Hepatocyte (in vitro differentiated cells): ENCODE measurements at regions not wholly inside any gene's neighbourhood (a gene's known extent, or its start where the extent isn't known, plus 50 kb on each side); places are given as distances from the start of the nearest gene placed in this dataset.

Experiments
- DNase-seq: peaks from one replicate; pipeline ENCODE4 v3.0.0-alpha.2; 2016; ENCODE audit warnings: low spot score
- H2AFZ ChIP-seq: fragments of 200-600 bp; sonication (generic); 2 replicates; pipeline ENCODE4 v1.6.0; 2016; ENCODE audit warnings: antibody characterized with exemption, mild to moderate bottlenecking
- H3K27ac ChIP-seq: fragments of 200-600 bp; sonication (generic); 2 replicates; pipeline ENCODE4 v1.5.1; 2016; ENCODE audit warnings: mild to moderate bottlenecking
- H3K27me3 ChIP-seq: fragments of 200-600 bp; sonication (generic); 2 replicates; pipeline ENCODE4 v1.6.1; 2016
- H3K36me3 ChIP-seq: fragments of 200-600 bp; sonication (generic); replicated peaks from 2 replicates; pipeline ENCODE4 v1.5.1; 2016; ENCODE audit warnings: low read depth; ENCODE audit not compliant: insufficient read depth
- H3K4me1 ChIP-seq: fragments of 200-600 bp; sonication (generic); 2 replicates; pipeline ENCODE4 v1.5.1; 2016; ENCODE audit warnings: mild to moderate bottlenecking, moderate library complexity; ENCODE audit not compliant: insufficient read depth
- H3K4me2 ChIP-seq: fragments of 200-600 bp; sonication (generic); 2 replicates; pipeline ENCODE4 v1.6.0; 2016
- H3K4me3 ChIP-seq: fragments of 200-600 bp; sonication (generic); 2 replicates; pipeline ENCODE4 v1.5.1; 2016; ENCODE audit warnings: mild to moderate bottlenecking
- H3K79me2 ChIP-seq: fragments of 200-600 bp; sonication (generic); 2 replicates; pipeline ENCODE4 v1.6.0; 2017; ENCODE audit warnings: mild to moderate bottlenecking
- H3K9me2 ChIP-seq: fragments of 200-600 bp; sonication (generic); replicated peaks from 2 replicates; pipeline ENCODE4 v1.6.0; 2017; ENCODE audit warnings: mild to moderate bottlenecking; ENCODE audit not compliant: insufficient read depth
- H3K9me3 ChIP-seq: fragments of 200-600 bp; sonication (generic); 2 replicates; pipeline ENCODE4 v1.5.1; 2016; ENCODE audit warnings: low read depth, mild to moderate bottlenecking
- H4K20me1 ChIP-seq: fragments of 200-600 bp; sonication (generic); 2 replicates; pipeline ENCODE4 v1.6.0; 2016; ENCODE audit warnings: mild to moderate bottlenecking; ENCODE audit not compliant: insufficient read depth, poor library complexity, severe bottlenecking
- EZH2 ChIP-seq: fragments of 200-600 bp; sonication (generic); IDR thresholded peaks from 2 replicates; pipeline ENCODE4 v1.6.1; 2016; ENCODE audit warnings: antibody characterized with exemption, mild to moderate bottlenecking, borderline replicate concordance
- EZH2phosphoT487 ChIP-seq: fragments of 200-600 bp; sonication (generic); IDR thresholded peaks from one replicate; pipeline ENCODE4 v1.6.1; 2018; ENCODE audit warnings: antibody characterized with exemption, mild to moderate bottlenecking, low read depth, moderate library complexity; ENCODE audit not compliant: unreplicated experiment, severe bottlenecking
- WGBS: methylation state at CpG from one replicate; pipeline ENCODE4 v1.1.6; 2016; ENCODE audit warnings: low lambda C conversion rate; ENCODE audit errors: missing lambda C conversion rate; 5-methylcytosine and 5-hydroxymethylcytosine counted together
- TF ChIP-seq, protein P1 (sequence below): fragments of 200-600 bp; sonication (generic); IDR thresholded peaks from 2 replicates; pipeline ENCODE4 v1.5.1; 2016; ENCODE audit warnings: antibody characterized with exemption, mild to moderate bottlenecking; ENCODE audit not compliant: poor library complexity

DNA sequence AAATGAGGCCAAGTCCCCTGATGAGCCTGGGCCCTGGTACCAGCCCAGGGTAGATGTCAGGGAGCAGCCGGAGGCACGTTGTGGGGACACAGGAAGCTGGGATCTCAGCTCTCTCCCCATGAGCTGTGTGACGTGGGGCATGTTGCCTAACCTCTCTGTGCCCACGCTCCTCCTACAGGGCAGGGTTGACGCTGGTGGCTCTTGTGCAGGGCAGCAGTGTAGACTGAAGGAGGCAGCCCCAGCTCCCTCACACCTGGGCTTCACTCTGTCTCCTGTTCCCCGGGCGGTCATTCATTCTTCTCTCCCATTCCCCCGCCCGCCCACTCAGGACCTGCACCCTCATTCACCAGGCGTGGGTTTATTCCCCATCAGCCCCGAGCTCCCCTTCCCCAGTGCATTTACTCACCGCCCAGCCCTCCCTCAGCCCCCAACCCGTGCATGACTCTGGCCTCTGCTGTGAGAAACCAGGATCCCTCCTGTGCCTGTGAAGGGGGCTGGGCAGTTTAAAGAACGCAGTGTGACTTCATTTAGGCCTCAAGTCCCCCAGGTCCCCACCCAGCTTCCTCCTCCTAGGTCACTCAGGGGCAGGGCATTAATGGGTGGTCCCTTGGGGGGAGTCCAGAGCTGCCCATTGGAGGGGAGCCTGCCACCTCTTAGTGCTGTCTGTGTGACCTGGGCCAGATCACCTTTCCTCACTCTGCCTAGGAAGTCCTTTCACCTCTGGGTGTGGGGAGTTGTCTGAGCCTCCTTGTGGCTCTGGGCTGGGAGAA, 285.7 kb downstream of the PTPRU start:
- 65% methylated on average over 8 of the region's 14 CpGs for WGBS
- no peak for DNase-seq

DNA sequence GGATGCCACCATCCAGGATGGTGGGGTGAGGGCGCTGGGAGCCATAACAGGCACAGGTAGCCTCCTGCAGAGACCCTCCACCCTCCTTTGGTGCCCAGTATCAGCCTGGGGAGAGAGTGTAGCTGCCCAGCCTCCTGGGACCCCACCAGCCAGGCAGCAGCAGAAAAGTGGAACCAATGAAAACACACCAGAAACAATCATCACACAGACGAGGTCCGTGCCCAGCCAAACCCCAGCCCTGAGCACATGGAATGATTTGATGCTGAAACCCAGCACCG, 285.1 kb downstream of the PTPRU start:
- TF ChIP-seq EZH2 (no peak), EZH2phosphoT487 (no peak)
- TF ChIP-seq, protein P1, sequence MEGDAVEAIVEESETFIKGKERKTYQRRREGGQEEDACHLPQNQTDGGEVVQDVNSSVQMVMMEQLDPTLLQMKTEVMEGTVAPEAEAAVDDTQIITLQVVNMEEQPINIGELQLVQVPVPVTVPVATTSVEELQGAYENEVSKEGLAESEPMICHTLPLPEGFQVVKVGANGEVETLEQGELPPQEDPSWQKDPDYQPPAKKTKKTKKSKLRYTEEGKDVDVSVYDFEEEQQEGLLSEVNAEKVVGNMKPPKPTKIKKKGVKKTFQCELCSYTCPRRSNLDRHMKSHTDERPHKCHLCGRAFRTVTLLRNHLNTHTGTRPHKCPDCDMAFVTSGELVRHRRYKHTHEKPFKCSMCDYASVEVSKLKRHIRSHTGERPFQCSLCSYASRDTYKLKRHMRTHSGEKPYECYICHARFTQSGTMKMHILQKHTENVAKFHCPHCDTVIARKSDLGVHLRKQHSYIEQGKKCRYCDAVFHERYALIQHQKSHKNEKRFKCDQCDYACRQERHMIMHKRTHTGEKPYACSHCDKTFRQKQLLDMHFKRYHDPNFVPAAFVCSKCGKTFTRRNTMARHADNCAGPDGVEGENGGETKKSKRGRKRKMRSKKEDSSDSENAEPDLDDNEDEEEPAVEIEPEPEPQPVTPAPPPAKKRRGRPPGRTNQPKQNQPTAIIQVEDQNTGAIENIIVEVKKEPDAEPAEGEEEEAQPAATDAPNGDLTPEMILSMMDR, result no peak
- no peaks in the 10 kb centered on the region for H3K79me2 ChIP-seq
- 61% methylated on average over 4 of the region's 4 CpGs for WGBS
- no peak overlapping the region for H3K4me3 ChIP-seq
- no peak overlapping the region for H3K27ac ChIP-seq
- H3K4me2 ChIP-seq, result no peak overlapping the region
- H3K4me1 ChIP-seq, result no peaks in the 10 kb centered on the region
- no peak overlapping the region for H2AFZ ChIP-seq
- no peaks in the 10 kb centered on the region for H4K20me1 ChIP-seq
- no peaks in the 10 kb centered on the region for H3K9me2 ChIP-seq
- H3K36me3 ChIP-seq, result no peaks in the 10 kb centered on the region
- DNase-seq, result no peak
- peaks cover 6% of the 10 kb centered on the region for H3K27me3 ChIP-seq
- H3K9me3 ChIP-seq, result no peaks in the 10 kb centered on the region

More for the DNA sequence above, 285.7 kb downstream of the PTPRU start:
- no peaks in the 10 kb centered on the region for H3K79me2 ChIP-seq
- no peaks in the 10 kb centered on the region for H3K4me1 ChIP-seq
- no peaks in the 10 kb centered on the region for H3K9me2 ChIP-seq
- H3K27ac ChIP-seq, result no peak overlapping the region
- H4K20me1 ChIP-seq, result no peaks in the 10 kb centered on the region
- peaks cover 12% of the 10 kb centered on the region for H3K27me3 ChIP-seq
- H3K4me3 ChIP-seq, result no peak overlapping the region
- H3K9me3 ChIP-seq, result no peaks in the 10 kb centered on the region
- TF ChIP-seq EZH2phosphoT487, result no peak
- no peaks in the 10 kb centered on the region for H3K36me3 ChIP-seq
- H2AFZ ChIP-seq, result no peak overlapping the region
- no peak overlapping the region for H3K4me2 ChIP-seq

DNA sequence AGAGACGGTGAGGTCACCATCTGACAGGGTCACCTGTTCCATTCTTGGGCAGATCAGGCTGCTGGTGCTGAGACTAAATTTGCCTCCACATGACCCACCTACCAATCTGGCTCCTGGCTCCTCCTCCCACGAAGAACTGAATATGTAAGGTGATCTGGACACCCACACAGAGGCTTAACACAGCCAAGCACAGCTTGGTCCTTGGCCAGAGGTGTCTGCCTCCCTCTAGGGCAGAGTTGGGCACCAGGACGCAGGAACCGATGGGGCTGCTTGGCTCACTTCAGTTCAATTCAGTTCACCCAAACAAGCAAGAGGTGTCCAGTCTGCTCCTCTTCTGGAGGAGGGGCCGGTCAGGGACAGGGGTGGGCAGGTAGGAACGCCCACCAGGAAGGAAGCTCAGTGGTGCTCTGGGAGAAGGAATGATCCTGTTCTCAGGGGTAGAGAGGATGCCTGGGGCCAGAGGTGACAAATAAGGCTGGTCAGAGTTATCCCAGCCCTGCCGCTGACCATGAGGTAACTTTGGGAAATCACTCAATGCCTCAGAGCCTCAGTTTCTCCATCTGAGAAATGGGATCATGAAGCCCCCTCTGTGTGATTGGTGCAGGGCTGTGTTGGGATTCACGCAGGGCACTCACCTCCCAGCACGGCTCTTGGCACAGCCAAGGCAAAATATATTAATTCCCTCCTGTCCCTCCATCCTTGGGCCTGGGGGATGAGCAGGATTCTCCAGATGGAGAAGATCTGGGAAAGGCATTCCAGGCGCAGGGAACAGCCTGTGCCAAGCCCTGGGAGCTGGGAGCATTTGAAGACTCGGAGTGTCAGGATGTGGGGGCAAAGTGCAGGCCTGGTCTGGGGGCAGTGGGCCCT, 284.5 kb downstream of the PTPRU start:
- peaks cover 5% of the 10 kb centered on the region for H3K27me3 ChIP-seq

More for the DNA sequence above, 284.5 kb downstream of the PTPRU start:
- H2AFZ ChIP-seq, result no peak overlapping the region
- no peak overlapping the region for H3K4me2 ChIP-seq
- 77% methylated on average over 11 of the region's 11 CpGs for WGBS
- H3K9me2 ChIP-seq, result no peaks in the 10 kb centered on the region
- no peak for DNase-seq
- no peaks in the 10 kb centered on the region for H3K9me3 ChIP-seq
- H3K4me1 ChIP-seq, result no peaks in the 10 kb centered on the region
- H4K20me1 ChIP-seq, result no peaks in the 10 kb centered on the region
- no peaks in the 10 kb centered on the region for H3K36me3 ChIP-seq
- TF ChIP-seq, protein P1, result no peak
- no peak for TF ChIP-seq EZH2phosphoT487
- no peak for TF ChIP-seq EZH2
- no peaks in the 10 kb centered on the region for H3K79me2 ChIP-seq
- no peak overlapping the region for H3K4me3 ChIP-seq
- H3K27ac ChIP-seq, result no peak overlapping the region
